HS-5 (cell line): ENCODE measurements at regions not wholly inside any gene's neighbourhood (a gene's known extent, or its start where the extent isn't known, plus 50 kb on each side); places are given as distances from the start of the nearest gene placed in this dataset.
A peak's percentile ranks its signal among the peaks of the same experiment; 100 is the strongest.

ENCODE experiments used
- DNase-seq: peaks from one replicate; pipeline ENCODE4 v3.0.0-alpha.2; 2012; ENCODE audit warnings: low read depth

- DNase-seq = no peak
Observed at GRCh38 chrY:14139521-14139920, 83.5 kb downstream of the VCY1B start.

- DNase-seq = no peak
Observed at GRCh38 chrY:14145614-14146013, 89.6 kb downstream of the VCY1B start.

- DNase-seq = no peak
Observed at GRCh38 chrY:14182776-14183175, 126.7 kb downstream of the VCY1B start.

- no peak for DNase-seq
Observed at GRCh38 chrY:14222014-14222413, 166.0 kb downstream of the VCY1B start.

GRCh38 chrY:14231703-14232102 is 175.7 kb downstream of the VCY1B start:
- DNase-seq = no peak

- DNase-seq = no peak
Observed at GRCh38 chrY:14235070-14235469, 179.0 kb downstream of the VCY1B start.

- no peak for DNase-seq
Observed at GRCh38 chrY:14238277-14238676, 182.2 kb downstream of the VCY1B start.

GRCh38 chrY:14246948-14247347 is 190.9 kb downstream of the VCY1B start:
- no peak for DNase-seq

- no peak for DNase-seq
Observed at GRCh38 chrY:14248878-14249576, 193.0 kb downstream of the VCY1B start.

GRCh38 chrY:14255965-14256816 is 200.2 kb downstream of the VCY1B start:
- DNase-seq = no peak

GRCh38 chrY:14256817-14257168 is 200.8 kb downstream of the VCY1B start:
- no peak for DNase-seq

GRCh38 chrY:14277029-14277428 is 221.0 kb downstream of the VCY1B start:
- DNase-seq = no peak

- peak; percentile 19 for DNase-seq
Observed at GRCh38 chrY:14290656-14291375, 233.5 kb upstream of the NLGN4Y start.

- DNase-seq = no peak
Observed at GRCh38 chrY:14292382-14292781, 231.9 kb upstream of the NLGN4Y start.

GRCh38 chrY:14300775-14301174 is 223.6 kb upstream of the NLGN4Y start:
- no peak for DNase-seq

- DNase-seq = no peak
Observed at GRCh38 chrY:14301552-14301951, 222.8 kb upstream of the NLGN4Y start.

GRCh38 chrY:14328677-14329345 is 195.5 kb upstream of the NLGN4Y start:
- DNase-seq = no peak

GRCh38 chrY:14330362-14330761 is 194.0 kb upstream of the NLGN4Y start:
- DNase-seq = no peak

GRCh38 chrY:14339524-14339923 is 184.8 kb upstream of the NLGN4Y start:
- DNase-seq = no peak

- peak; percentile 70 for DNase-seq
Observed at GRCh38 chrY:14340459-14341143, 183.7 kb upstream of the NLGN4Y start.

- peak; percentile 50 for DNase-seq
Observed at GRCh38 chrY:14344648-14345333, 179.5 kb upstream of the NLGN4Y start.
